ENCODE measurements at regions not wholly inside any gene's neighbourhood (a gene's known extent, or its start where the extent isn't known, plus 50 kb on each side); places are given as distances from the start of the nearest gene placed in this dataset.

DNA sequence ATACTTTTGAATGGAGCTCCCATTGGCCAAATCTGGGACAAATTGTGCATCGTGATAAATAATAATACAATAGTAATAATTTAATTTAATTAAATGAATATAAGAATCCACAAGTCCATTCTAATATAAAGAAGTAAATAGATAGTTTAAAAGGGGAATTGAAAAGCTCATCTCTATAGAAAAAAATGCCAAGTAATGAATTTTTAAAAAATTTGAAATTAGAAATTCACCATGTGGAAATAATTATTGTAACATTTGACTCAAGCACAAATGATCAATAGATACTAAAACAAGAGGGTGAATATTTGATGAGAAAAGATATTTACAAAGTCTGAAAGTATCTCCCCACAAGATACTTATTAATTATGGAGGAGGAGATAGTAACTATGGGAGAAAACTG, 467.4 kb downstream of the CETN3 start:
- H3K36me3 ChIP-seq (ENCODE audit: low read depth), result no peaks in the 10 kb centered on the region
- no peak overlapping the region for H3K9ac ChIP-seq
- WGBS, 2 experiments (ENCODE audit: low coverage in 1 of 2, low lambda C conversion rate in 2 of 2, missing lambda C conversion rate in 2 of 2), result 72 to 89% methylated on average over 1 of the region's 1 CpG
- H3F3A ChIP-seq (ENCODE audit: insufficient read depth), result no peaks in the 10 kb centered on the region
- H3K4me1 ChIP-seq (ENCODE audit: insufficient read depth), result peaks cover 3% of the 10 kb centered on the region; the same call in 1 of the 2 replicates
- TF ChIP-seq EZH2phosphoT487 (IDR thresholded peaks at IDR 0.05; ENCODE audit: insufficient read depth, low read depth) (no peak), EZH2 (IDR thresholded peaks at IDR 0.05; ENCODE audit: insufficient read depth, poor library complexity, severe bottlenecking) (no peak)
- no peak overlapping the region for H3K27ac ChIP-seq
- no peaks in the 10 kb centered on the region for H3K9me3 ChIP-seq (ENCODE audit: low read depth)
- H4K20me1 ChIP-seq (ENCODE audit: insufficient read depth), result no peaks in the 10 kb centered on the region
- H3K4me3 ChIP-seq, result no peak overlapping the region
- no peak overlapping the region for H2AFZ ChIP-seq
- peaks cover 2% of the 10 kb centered on the region; the same call in 1 of the 2 replicates for H3K9me2 ChIP-seq (ENCODE audit: insufficient read depth)
- no peaks in the 10 kb centered on the region for H3K27me3 ChIP-seq (replicated peaks; ENCODE audit: insufficient read depth)
- in situ Hi-C loops (cut with MboI), result no loop called here
- DNase-seq, result no peak
- no peaks in the 10 kb centered on the region for H3K79me2 ChIP-seq (ENCODE audit: insufficient read depth)
- H3K4me2 ChIP-seq (ENCODE audit: unreplicated experiment), result no peak overlapping the region

DNA sequence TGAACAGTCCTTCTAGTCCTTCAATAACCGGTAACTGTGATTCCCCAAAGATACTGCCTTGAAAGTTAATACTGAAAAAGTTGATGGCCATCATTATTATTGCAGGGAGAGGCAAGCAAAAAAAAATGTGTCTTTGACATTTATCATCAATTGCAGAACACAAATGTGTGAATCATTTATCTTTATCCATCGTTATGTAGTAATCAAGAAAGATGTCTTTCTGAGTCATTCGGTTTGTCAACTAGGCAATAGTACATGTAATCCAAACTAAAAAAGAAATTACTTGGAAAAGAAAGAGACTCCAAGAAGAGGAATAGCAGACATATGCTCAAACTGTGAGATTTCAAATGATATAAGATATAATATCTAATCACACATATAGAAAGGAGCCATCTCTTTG, 473.0 kb downstream of the CETN3 start:
- DNase-seq, result peak; percentile 43
- Histone ChIP-seq H3F3A (ENCODE audit: insufficient read depth) (no peaks in the 10 kb centered on the region), H2AFZ (no peak overlapping the region), H3K27me3 (replicated peaks; ENCODE audit: insufficient read depth) (no peaks in the 10 kb centered on the region), H3K9ac (no peak overlapping the region), H4K20me1 (ENCODE audit: insufficient read depth) (no peaks in the 10 kb centered on the region), H3K36me3 (ENCODE audit: low read depth) (no peaks in the 10 kb centered on the region), H3K4me3 (no peak overlapping the region), H3K79me2 (ENCODE audit: insufficient read depth) (no peaks in the 10 kb centered on the region), H3K4me2 (ENCODE audit: unreplicated experiment) (no peak overlapping the region), H3K4me1 (ENCODE audit: insufficient read depth) (peaks cover 3% of the 10 kb centered on the region; the same call in 1 of the 2 replicates), H3K9me2 (ENCODE audit: insufficient read depth) (peaks cover 9% of the 10 kb centered on the region; the same call in 1 of the 2 replicates), H3K27ac (no peak overlapping the region), H3K9me3 (ENCODE audit: low read depth) (no peaks in the 10 kb centered on the region)
- 32 to 38% methylated on average over 3 of the region's 3 CpGs for WGBS, 2 experiments (ENCODE audit: low coverage in 1 of 2, low lambda C conversion rate in 2 of 2, missing lambda C conversion rate in 2 of 2)
- in situ Hi-C loops (cut with MboI), result no loop called here
- TF ChIP-seq EZH2phosphoT487 (IDR thresholded peaks at IDR 0.05; ENCODE audit: insufficient read depth, low read depth) (no peak), EZH2 (IDR thresholded peaks at IDR 0.05; ENCODE audit: insufficient read depth, poor library complexity, severe bottlenecking) (no peak)

DNA sequence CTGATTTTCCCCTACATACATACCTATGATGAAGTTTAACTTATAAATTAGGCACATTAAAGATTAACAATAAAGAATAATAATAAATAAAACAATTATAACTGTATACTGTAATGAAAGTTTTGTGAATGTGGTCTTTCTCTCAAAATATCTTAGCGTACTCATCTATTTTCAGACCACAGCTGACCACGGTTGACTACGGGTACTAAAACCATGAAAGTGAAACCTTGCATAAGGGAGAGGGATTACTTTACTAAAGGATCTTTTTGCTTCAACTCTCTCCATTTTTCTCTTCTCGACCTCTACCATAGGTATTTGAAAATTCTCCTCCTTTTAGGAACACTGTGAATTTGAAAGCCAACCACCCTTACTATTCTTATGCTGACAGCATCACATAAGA, 475.5 kb downstream of the CETN3 start:
- Histone ChIP-seq H3K9ac (no peak overlapping the region), H2AFZ (no peak overlapping the region), H3K9me3 (ENCODE audit: low read depth) (no peaks in the 10 kb centered on the region), H3K9me2 (ENCODE audit: insufficient read depth) (0 out of 2 replicates have a peak, but pooled peaks cover 6% of the 10 kb centered on the region), H3K27ac (no peak overlapping the region), H4K20me1 (ENCODE audit: insufficient read depth) (no peaks in the 10 kb centered on the region), H3K4me3 (no peak overlapping the region), H3F3A (ENCODE audit: insufficient read depth) (peaks cover 18% of the 10 kb centered on the region), H3K36me3 (ENCODE audit: low read depth) (no peaks in the 10 kb centered on the region), H3K4me1 (ENCODE audit: insufficient read depth) (peaks cover 22% of the 10 kb centered on the region), H3K79me2 (ENCODE audit: insufficient read depth) (no peaks in the 10 kb centered on the region), H3K27me3 (replicated peaks; ENCODE audit: insufficient read depth) (no peaks in the 10 kb centered on the region), H3K4me2 (ENCODE audit: unreplicated experiment) (no peak overlapping the region)
- no peak for TF ChIP-seq EZH2 (IDR thresholded peaks at IDR 0.05; ENCODE audit: insufficient read depth, poor library complexity, severe bottlenecking)
- in situ Hi-C loops (cut with MboI), result no loop called here
- 96 to 98% methylated on average over 4 of the region's 4 CpGs for WGBS, 2 experiments (ENCODE audit: low coverage in 1 of 2, low lambda C conversion rate in 2 of 2, missing lambda C conversion rate in 2 of 2)
- DNase-seq, result no peak

- H3K4me3 ChIP-seq, result no peak overlapping the region
- H3K9me2 ChIP-seq (ENCODE audit: insufficient read depth), result 0 out of 2 replicates have a peak, but pooled peaks cover 6% of the 10 kb centered on the region
- 94 to 96% methylated on average over 2 of the region's 2 CpGs for WGBS, 2 experiments (ENCODE audit: low coverage in 1 of 2, low lambda C conversion rate in 2 of 2, missing lambda C conversion rate in 2 of 2)
- no peaks in the 10 kb centered on the region for H3K9me3 ChIP-seq (ENCODE audit: low read depth)
- peaks cover 18% of the 10 kb centered on the region for H3F3A ChIP-seq (ENCODE audit: insufficient read depth)
- no peak overlapping the region for H2AFZ ChIP-seq
- no peak overlapping the region for H3K9ac ChIP-seq
- no peaks in the 10 kb centered on the region for H3K79me2 ChIP-seq (ENCODE audit: insufficient read depth)
- no peaks in the 10 kb centered on the region for H3K27me3 ChIP-seq (replicated peaks; ENCODE audit: insufficient read depth)
- no peaks in the 10 kb centered on the region for H3K36me3 ChIP-seq (ENCODE audit: low read depth)
- no peaks in the 10 kb centered on the region for H4K20me1 ChIP-seq (ENCODE audit: insufficient read depth)
- in situ Hi-C loops (cut with MboI), result no loop called here
- no peak overlapping the region for H3K27ac ChIP-seq
- no peak for DNase-seq
- H3K4me1 ChIP-seq (ENCODE audit: insufficient read depth), result peaks cover 22% of the 10 kb centered on the region
- TF ChIP-seq EZH2 (IDR thresholded peaks at IDR 0.05; ENCODE audit: insufficient read depth, poor library complexity, severe bottlenecking) (no peak), EZH2phosphoT487 (IDR thresholded peaks at IDR 0.05; ENCODE audit: insufficient read depth, low read depth) (no peak)
- no peak overlapping the region for H3K4me2 ChIP-seq (ENCODE audit: unreplicated experiment)
These were observed 476.8 kb downstream of the CETN3 start for GRCh38 chr5:89932771-89933181.
